GM10248 (cell line): ENCODE measurements at regions not wholly inside any gene's neighbourhood (a gene's known extent, or its start where the extent isn't known, plus 50 kb on each side); places are given as distances from the start of the nearest gene placed in this dataset.

ENCODE experiments used
- CTCF ChIA-PET: fragments of 300-600 bp; sonication (Branson Sonifier 250); formaldehyde crosslinking; extraction: SDS; loops from one replicate; lab custom pipeline; 2021; ENCODE audit warnings: antibody characterized with exemption; lab: Yijun Ruan, JAX
- POLR2A ChIA-PET: fragments of 350-650 bp; sonication (Branson Sonifier 250); formaldehyde crosslinking; extraction: SDS; loops from one replicate; lab custom pipeline; 2020; ENCODE audit warnings: antibody characterized with exemption; lab: Yijun Ruan, JAX
- DNase-seq: peaks from one replicate; pipeline ENCODE4 v3.0.0; 2012; ENCODE audit errors: extremely low spot score
- CTCF ChIP-seq: IDR thresholded peaks from 2 replicates; pipeline ENCODE4 v1.5.1; 2012; ENCODE audit warnings: mild to moderate bottlenecking, low read depth; ENCODE audit errors: extremely low read depth, missing control alignments, control extremely low read depth

- ChIA-PET POLR2A (no interaction called here), CTCF (no interaction called here)
- no peak for TF ChIP-seq CTCF
- no peak for DNase-seq
Measured at GRCh38 chr4:36516522-36517095, 235.2 kb downstream of the DTHD1 start.

- ChIA-PET CTCF (no interaction called here), POLR2A (no interaction called here)
- no peak for DNase-seq
- TF ChIP-seq CTCF, result no peak
Measured at GRCh38 chr4:36523182-36523581, 241.8 kb downstream of the DTHD1 start.

- TF ChIP-seq CTCF, result no peak
- ChIA-PET CTCF (interaction anchor here (0.9 to 1.1 kb wide), 3 partner anchors 8 to 19 kb away, joined by 3 read pairs; no protein-coding TSS in a partner anchor), POLR2A (no interaction called here)
- DNase-seq, result no peak
Measured at GRCh38 chr4:36532670-36533379, 251.4 kb downstream of the DTHD1 start.

GRCh38 chr4:36533944-36534343 lies 252.5 kb downstream of the DTHD1 start:
- DNase-seq, result no peak
- CTCF ChIA-PET, result interaction anchor here (1.1 kb wide), 1 partner anchor 8 kb away, joined by 3 read pairs; no protein-coding TSS in a partner anchor
- TF ChIP-seq CTCF, result no peak
- POLR2A ChIA-PET, result no interaction called here

- CTCF ChIA-PET, result no interaction called here
- POLR2A ChIA-PET, result no interaction called here
- no peak for TF ChIP-seq CTCF
- DNase-seq, result no peak
Measured at GRCh38 chr4:36547383-36547782, 266.0 kb downstream of the DTHD1 start.

- no peak for DNase-seq
- POLR2A ChIA-PET, result no interaction called here
Measured at GRCh38 chr4:36549252-36549651, 267.8 kb downstream of the DTHD1 start.

More at GRCh38 chr4:36549252-36549651, 267.8 kb downstream of the DTHD1 start:
- CTCF ChIA-PET, result interaction anchor here (1.9 kb wide), 1 partner anchor 10 kb away, joined by 7 read pairs; no protein-coding TSS in a partner anchor
- TF ChIP-seq CTCF, result no peak
